H1 (cell line): ENCODE measurements at regions not wholly inside any gene's neighbourhood (a gene's known extent, or its start where the extent isn't known, plus 50 kb on each side); places are given as distances from the start of the nearest gene placed in this dataset.

Experiments
- CTCF ChIA-PET: fragments of 300-600 bp; sonication (Branson Sonifier 250); formaldehyde crosslinking; loops from one replicate; lab custom pipeline; 2021; ENCODE audit not compliant: partially characterized antibody; lab: Charles Lee
- POLR2A ChIA-PET: fragments of 300-600 bp; sonication (Branson Sonifier 250); formaldehyde crosslinking; loops from one replicate; lab custom pipeline; 2021; ENCODE audit warnings: inconsistent platforms; ENCODE audit not compliant: partially characterized antibody; lab: Charles Lee
- DNase-seq, 2 experiments: peaks; one replicate each; pipeline versions ENCODE4 v3.0.0 to v3.0.0-alpha.2; 2010 to 2022; ENCODE audit warnings: low spot score in 2 of 2, low read depth in 1 of 2, mixed read lengths in 1 of 2
- FAIRE-seq: peaks from 2 replicates; lab custom pipeline; 2011; peaks lifted over from hg19 to GRCh38; lab: Jason Lieb, UNC
- H2AFZ ChIP-seq: 2 replicates; pipeline ENCODE4 v1.8.1; 2012; ENCODE audit warnings: low read length, inconsistent platforms
- H2AK5ac ChIP-seq: 2 replicates; pipeline ENCODE4 v1.6.1; 2013; ENCODE audit warnings: low read depth, low read length
- H2BK120ac ChIP-seq: replicated peaks from 2 replicates; pipeline ENCODE3; 2013; ENCODE audit warnings: low read depth, low read length, inconsistent platforms
- H2BK12ac ChIP-seq: 2 replicates; pipeline ENCODE4 v1.6.1; 2013; ENCODE audit warnings: low read depth, low read length
- H2BK15ac ChIP-seq: 2 replicates; pipeline ENCODE4 v1.6.1; 2013; ENCODE audit warnings: low read length
- H2BK20ac ChIP-seq: 2 replicates; pipeline ENCODE4 v1.6.1; 2013; ENCODE audit warnings: low read length
- H2BK5ac ChIP-seq: 2 replicates; pipeline ENCODE4 v1.6.1; 2013; ENCODE audit warnings: low read depth, low read length
- H3K14ac ChIP-seq: 2 replicates; pipeline ENCODE4 v1.6.1; 2013; ENCODE audit warnings: inconsistent platforms; ENCODE audit not compliant: insufficient read length
- H3K18ac ChIP-seq: 2 replicates; pipeline ENCODE4 v1.6.1; 2013; ENCODE audit warnings: low read length; ENCODE audit errors: extremely low read depth
- H3K23ac ChIP-seq: 2 replicates; pipeline ENCODE4 v1.6.1; 2013; ENCODE audit warnings: inconsistent platforms; ENCODE audit not compliant: insufficient read length
- H3K23me2 ChIP-seq: 2 replicates; pipeline ENCODE4 v1.6.1; 2013; ENCODE audit warnings: low read depth, low read length
- H3K27ac ChIP-seq: 2 replicates; pipeline ENCODE4 v1.6.1; 2011; ENCODE audit warnings: low read depth, low read length, inconsistent platforms
- H3K27me3 ChIP-seq, 4 experiments: replicated peaks in 1 of 4; 1 replicate in 1 of 4; 2 replicates in 3 of 4; pipeline versions ENCODE4 v1.6.1 to v1.8.1; 2011 to 2013; ENCODE audit warnings: low read length in 3 of 4, mild to moderate bottlenecking in 3 of 4, inconsistent platforms in 2 of 4, mixed read lengths in 2 of 4, moderate library complexity in 1 of 4; ENCODE audit not compliant: control insufficient read depth in 3 of 4, insufficient read depth in 3 of 4; ENCODE audit errors: extremely low read depth in 1 of 4
- H3K36me3 ChIP-seq, 4 experiments: 2 replicates each; pipeline versions ENCODE4 v1.6.1 to v1.8.1; 2011 to 2013; ENCODE audit warnings: mild to moderate bottlenecking in 4 of 4, low read length in 3 of 4, moderate library complexity in 2 of 4, control low read depth in 1 of 4, inconsistent platforms in 1 of 4; ENCODE audit not compliant: insufficient read depth in 4 of 4, control insufficient read depth in 2 of 4
- H3K4ac ChIP-seq: replicated peaks from 2 replicates; pipeline ENCODE3; 2013; ENCODE audit warnings: low read length, low read depth, mixed read lengths, inconsistent platforms; ENCODE audit not compliant: insufficient read length
- H3K4me1 ChIP-seq, 4 experiments: replicated peaks in 1 of 4; 1 replicate in 1 of 4; 2 replicates in 3 of 4; pipeline versions ENCODE4 v1.6.1 to v1.8.1; 2011 to 2013; ENCODE audit warnings: low read length in 3 of 4, inconsistent platforms in 2 of 4, mixed read lengths in 1 of 4; ENCODE audit not compliant: insufficient read depth in 4 of 4, control insufficient read depth in 3 of 4
- H3K4me2 ChIP-seq, 2 experiments: 2 replicates each; pipeline versions ENCODE4 v1.6.1 to v1.8.1; 2011 to 2013; ENCODE audit warnings: low read depth in 2 of 2, low read length in 2 of 2, control low read depth in 1 of 2, inconsistent platforms in 1 of 2, mild to moderate bottlenecking in 1 of 2; ENCODE audit not compliant: insufficient read depth in 1 of 2
- H3K4me3 ChIP-seq, 4 experiments: fragments of 200-600, 300-600 bp in 1 of 4; sonication (generic), shearing (Covaris generic), sonication (Bioruptor Twin) in 1 of 4; 2 replicates each; pipeline versions ENCODE4 v1.5.1 to v1.8.1; 2011 to 2016; ENCODE audit warnings: low read length in 4 of 4, low read depth in 3 of 4, control low read depth in 2 of 4, inconsistent platforms in 2 of 4, mild to moderate bottlenecking in 2 of 4, mixed read lengths in 1 of 4, moderate library complexity in 1 of 4; ENCODE audit not compliant: insufficient read depth in 2 of 4; ENCODE audit errors: extremely low read depth in 1 of 4
- H3K56ac ChIP-seq: replicated peaks from 2 replicates; pipeline ENCODE3; 2013; ENCODE audit warnings: low read depth, mild to moderate bottlenecking, mixed read lengths, low read length, inconsistent platforms; ENCODE audit not compliant: insufficient read length
- H3K79me1 ChIP-seq: 2 replicates; pipeline ENCODE4 v1.6.1; 2013; ENCODE audit warnings: low read depth, low read length, control low read depth
- H3K79me2 ChIP-seq, 2 experiments: 2 replicates each; pipeline versions ENCODE4 v1.6.1 to v1.8.1; 2012 to 2013; ENCODE audit warnings: low read length in 2 of 2, mild to moderate bottlenecking in 2 of 2, inconsistent platforms in 1 of 2; ENCODE audit not compliant: insufficient read depth in 2 of 2, control insufficient read depth in 1 of 2
- H3K9ac ChIP-seq, 4 experiments: replicated peaks in 1 of 4; 1 replicate in 1 of 4; 2 replicates in 3 of 4; pipeline versions ENCODE4 v1.6.1 to v1.8.1; 2011 to 2013; ENCODE audit warnings: low read depth in 3 of 4, low read length in 3 of 4, control low read depth in 2 of 4, mild to moderate bottlenecking in 2 of 4, moderate library complexity in 2 of 4, inconsistent platforms in 1 of 4; ENCODE audit errors: extremely low read depth in 1 of 4
- H3K9me3 ChIP-seq, 2 experiments: 2 replicates each; pipeline versions ENCODE4 v1.6.1 to v1.8.1; 2012 to 2013; ENCODE audit warnings: mild to moderate bottlenecking in 2 of 2, moderate library complexity in 2 of 2, control low read depth in 1 of 2, inconsistent platforms in 1 of 2, low read depth in 1 of 2, low read length in 1 of 2, mixed read lengths in 1 of 2; ENCODE audit not compliant: insufficient read depth in 2 of 2
- H4K20me1 ChIP-seq, 2 experiments: replicated peaks in 1 of 2; 2 replicates each; pipeline versions ENCODE3 to v1.8.1; 2011 to 2013; ENCODE audit warnings: inconsistent platforms in 2 of 2, low read length in 2 of 2, mild to moderate bottlenecking in 1 of 2; ENCODE audit not compliant: insufficient read depth in 2 of 2, control insufficient read depth in 1 of 2
- H4K5ac ChIP-seq: 2 replicates; pipeline ENCODE4 v1.6.1; 2013; ENCODE audit warnings: low read length, low read depth, mixed read lengths, inconsistent platforms; ENCODE audit not compliant: insufficient read length
- H4K8ac ChIP-seq: 2 replicates; pipeline ENCODE4 v1.8.0; 2013; ENCODE audit warnings: mild to moderate bottlenecking, moderate library complexity, low read length, inconsistent platforms; ENCODE audit not compliant: insufficient read depth; ENCODE audit errors: extremely low read depth
- H4K91ac ChIP-seq: replicated peaks from 2 replicates; pipeline ENCODE3; 2013; ENCODE audit warnings: low read length, mixed read lengths, inconsistent platforms; ENCODE audit not compliant: insufficient read length
- ATF2 ChIP-seq: IDR thresholded peaks from 2 replicates; pipeline ENCODE4 v1.6.1; 2012; ENCODE audit warnings: low read length, inconsistent platforms
- CBX5 ChIP-seq: fragments of 300-800, 300-1000 bp; sonication (generic); IDR thresholded peaks from 2 replicates; pipeline ENCODE4 v1.7.1; 2016; ENCODE audit warnings: antibody characterized with exemption, low read length, low read depth
- GABPA ChIP-seq: IDR thresholded peaks from 2 replicates; pipeline ENCODE4 v1.6.1; 2011; ENCODE audit warnings: mild to moderate bottlenecking, low read length, moderate library complexity, borderline replicate concordance; ENCODE audit not compliant: insufficient read depth
- HDAC6 ChIP-seq: IDR thresholded peaks from one replicate; pipeline ENCODE4 v1.7.1; 2012; ENCODE audit warnings: low read depth, mild to moderate bottlenecking, inconsistent platforms, low read length, moderate library complexity
- JUN ChIP-seq: IDR thresholded peaks from 2 replicates; pipeline ENCODE4 v1.6.1; 2011; ENCODE audit warnings: low read depth, mild to moderate bottlenecking, improper control_type of control experiment, low read length
- KDM5A ChIP-seq: fragments of 200-600 bp; IDR thresholded peaks from 2 replicates; pipeline ENCODE4 v1.7.1; 2012; ENCODE audit warnings: mild to moderate bottlenecking, low read length, inconsistent platforms, mixed read lengths
- MAFK ChIP-seq: IDR thresholded peaks from 2 replicates; pipeline ENCODE4 v1.6.1; 2012; ENCODE audit warnings: low read depth, mild to moderate bottlenecking, improper control_type of control experiment, low read length
- NRF1 ChIP-seq: IDR thresholded peaks from 2 replicates; pipeline ENCODE4 v1.6.1; 2011; ENCODE audit warnings: mild to moderate bottlenecking, low read depth, low read length, improper control_type of control experiment
- PHF8 ChIP-seq: fragments of 200-600 bp; sonication (generic); conservative IDR thresholded peaks from 2 replicates; pipeline ENCODE4 v1.7.1; 2012; ENCODE audit warnings: low read depth, mild to moderate bottlenecking, inconsistent platforms, low read length, moderate library complexity
- RBBP5 ChIP-seq: IDR thresholded peaks from 2 replicates; pipeline ENCODE4 v1.7.1; 2012; ENCODE audit warnings: low read depth, mild to moderate bottlenecking, inconsistent platforms, low read length, moderate library complexity, borderline replicate concordance
- RFX5 ChIP-seq: IDR thresholded peaks from 2 replicates; pipeline ENCODE4 v1.6.1; 2011; ENCODE audit warnings: low read depth, low read length, improper control_type of control experiment, borderline replicate concordance
- RXRA ChIP-seq: IDR thresholded peaks from 2 replicates; pipeline ENCODE4 v1.6.1; 2011; ENCODE audit warnings: low read depth, mild to moderate bottlenecking, low read length, moderate library complexity; ENCODE audit not compliant: insufficient read depth
- SP4 ChIP-seq: IDR thresholded peaks from 2 replicates; pipeline ENCODE4 v1.6.1; 2012; ENCODE audit warnings: low read length, inconsistent platforms
- SRF ChIP-seq: IDR thresholded peaks from 2 replicates; pipeline ENCODE4 v1.6.1; 2011; ENCODE audit warnings: mild to moderate bottlenecking, low read depth, low read length, moderate library complexity
- WGBS, 2 experiments: shearing (Covaris generic) in 1 of 2; methylation state at CpG; one replicate each; pipeline versions ENCODE4 v1.1.6 to v1.1.7; 2013 to 2015; ENCODE audit warnings: low lambda C conversion rate in 2 of 2, mixed read lengths in 2 of 2, inconsistent platforms in 1 of 2, low coverage in 1 of 2, missing lambda C conversion rate in 1 of 2; ENCODE audit not compliant: insufficient replicate concordance in 2 of 2, insufficient coverage in 1 of 2, insufficient read length in 1 of 2; ENCODE audit errors: extremely low coverage in 1 of 2, missing lambda C conversion rate in 1 of 2; 5-methylcytosine and 5-hydroxymethylcytosine counted together

GRCh38 chr2:62447411-62447810 lies 58.6 kb downstream of the TMEM17 start:
- H4K20me1 ChIP-seq, result no peaks in the 10 kb centered on the region
- TF ChIP-seq RBBP5, result no peak
- no peak for TF ChIP-seq ATF2
- TF ChIP-seq PHF8, result no peak
- no peak for TF ChIP-seq MAFK
- TF ChIP-seq HDAC6, result no peak
- no peak for TF ChIP-seq RFX5
- TF ChIP-seq CBX5, result no peak
- no peak for TF ChIP-seq JUN
- TF ChIP-seq SRF, result no peak
- no peak for TF ChIP-seq GABPA
- no peak for TF ChIP-seq RXRA
- no peak for TF ChIP-seq KDM5A
- TF ChIP-seq NRF1, result no peak
- no peak for TF ChIP-seq SP4

More at GRCh38 chr2:62447411-62447810, 58.6 kb downstream of the TMEM17 start:
- H2AFZ ChIP-seq, result no peak overlapping the region
- no peak overlapping the region for H2AK5ac ChIP-seq
- no peak overlapping the region for H2BK120ac ChIP-seq
- DNase-seq, result no peak
- 89% methylated on average over 3 of the region's 3 CpGs; no CpG with 5 or more reads in 1 of the 2 experiments for WGBS, 2 experiments
- H4K91ac ChIP-seq, result no peak overlapping the region
- ChIA-PET CTCF (interaction anchor here (0.9 to 2.0 kb wide), 4 partner anchors 9 to 34 kb away, joined by 3 to 16 read pairs (median 6); no protein-coding TSS in a partner anchor), POLR2A (interaction anchor here (1.1 kb wide), 1 partner anchor 10 kb away, joined by 3 read pairs; no protein-coding TSS in a partner anchor)
- no peak overlapping the region for H3K27ac ChIP-seq
- no peak overlapping the region for H2BK12ac ChIP-seq
- no peak overlapping the region for H2BK20ac ChIP-seq
- H3K4me1 ChIP-seq, result no peaks in the 10 kb centered on the region
- no peak overlapping the region for H3K56ac ChIP-seq
- H2BK15ac ChIP-seq, result no peak overlapping the region
- H3K9ac ChIP-seq, result no peak overlapping the region
- H3K4me3 ChIP-seq, result no peak overlapping the region
- H3K4me2 ChIP-seq, result no peak overlapping the region
- no peaks in the 10 kb centered on the region for H3K79me1 ChIP-seq
- no peaks in the 10 kb centered on the region for H3K27me3 ChIP-seq
- H4K5ac ChIP-seq, result no peak overlapping the region
- H3K18ac ChIP-seq, result no peak overlapping the region
- H2BK5ac ChIP-seq, result no peak overlapping the region
- no peaks in the 10 kb centered on the region for H3K9me3 ChIP-seq
- H3K36me3 ChIP-seq, result no peaks in the 10 kb centered on the region
- no peak overlapping the region for H3K14ac ChIP-seq
- H3K23ac ChIP-seq, result no peak overlapping the region
- H4K8ac ChIP-seq, result no peak overlapping the region
- no peaks in the 10 kb centered on the region for H3K79me2 ChIP-seq
- no peak overlapping the region for H3K4ac ChIP-seq
- no peak for FAIRE-seq
- no peaks in the 10 kb centered on the region for H3K23me2 ChIP-seq
